Testis (tissue), 2 donors: ENCODE measurements at regions not wholly inside any gene's neighbourhood (a gene's known extent, or its start where the extent isn't known, plus 50 kb on each side); places are given as distances from the start of the nearest gene placed in this dataset.

Source experiments
- DNase-seq: peaks from one replicate; pipeline ENCODE4 v3.0.0-alpha.2; 2019
- H3K27ac ChIP-seq, 2 donors: fragments of 200-600 bp; sonication (generic); one replicate each; pipeline ENCODE4 v1.5.1; 2019
- H3K27me3 ChIP-seq: fragments of 200-600 bp; sonication (generic); one replicate; pipeline ENCODE4 v1.5.1; 2019
- H3K36me3 ChIP-seq: fragments of 200-600 bp; sonication (generic); one replicate; pipeline ENCODE4 v1.5.1; 2017; ENCODE audit warnings: low read depth; ENCODE audit errors: missing control alignments
- H3K4me1 ChIP-seq: fragments of 200-600 bp; sonication (generic); one replicate; pipeline ENCODE4 v1.5.1; 2019
- H3K4me3 ChIP-seq, 2 donors: fragments of 200-600 bp; sonication (generic); one replicate each; pipeline ENCODE4 v1.5.1; 2017 to 2019
- H3K9me3 ChIP-seq: fragments of 200-600 bp; sonication (generic); one replicate; pipeline ENCODE4 v1.5.1; 2017
- POLR2A ChIP-seq: fragments of 450-650 bp; IDR thresholded peaks from one replicate; pipeline ENCODE4 v1.6.1; 2017; ENCODE audit warnings: antibody characterized with exemption, mild to moderate bottlenecking, moderate library complexity
- WGBS, 2 donors: methylation state at CpG; one replicate each; pipeline ENCODE4 v1.1.5; 2018; 5-methylcytosine and 5-hydroxymethylcytosine counted together
- intact Hi-C: fragments of 100-400 bp; cut with DNase I; formaldehyde crosslinking; loops from one replicate; pipeline ENCODE4 v1.15.1; 2023; ENCODE audit warnings: low total_unique reads
- TF ChIP-seq, protein P1 (sequence below), 3 experiments: fragments of 450-650 bp in 2 of 3; fragments of 200-600 bp in 1 of 3; sonication (generic) in 1 of 3; IDR thresholded peaks; one replicate each; pipeline ENCODE4 v1.5.1; 2016 to 2019; ENCODE audit warnings: antibody characterized with exemption in 3 of 3, mild to moderate bottlenecking in 2 of 3, moderate library complexity in 1 of 3

GRCh38 chr7:21357151-21358097 lies 70.5 kb upstream of the SP4 start:
- Histone ChIP-seq H3K4me1 (no peaks in the 10 kb centered on the region), H3K4me3 (no peak overlapping the region), H3K27ac (no peak overlapping the region), H3K36me3 (no peaks in the 10 kb centered on the region), H3K27me3 (no peaks in the 10 kb centered on the region), H3K9me3 (no peaks in the 10 kb centered on the region)
- no peak for DNase-seq
- intact Hi-C loops, result no loop called here
- WGBS, 2 donors, result 73 to 78% methylated on average over 3 of the region's 3 CpGs
- TF ChIP-seq, protein P1, sequence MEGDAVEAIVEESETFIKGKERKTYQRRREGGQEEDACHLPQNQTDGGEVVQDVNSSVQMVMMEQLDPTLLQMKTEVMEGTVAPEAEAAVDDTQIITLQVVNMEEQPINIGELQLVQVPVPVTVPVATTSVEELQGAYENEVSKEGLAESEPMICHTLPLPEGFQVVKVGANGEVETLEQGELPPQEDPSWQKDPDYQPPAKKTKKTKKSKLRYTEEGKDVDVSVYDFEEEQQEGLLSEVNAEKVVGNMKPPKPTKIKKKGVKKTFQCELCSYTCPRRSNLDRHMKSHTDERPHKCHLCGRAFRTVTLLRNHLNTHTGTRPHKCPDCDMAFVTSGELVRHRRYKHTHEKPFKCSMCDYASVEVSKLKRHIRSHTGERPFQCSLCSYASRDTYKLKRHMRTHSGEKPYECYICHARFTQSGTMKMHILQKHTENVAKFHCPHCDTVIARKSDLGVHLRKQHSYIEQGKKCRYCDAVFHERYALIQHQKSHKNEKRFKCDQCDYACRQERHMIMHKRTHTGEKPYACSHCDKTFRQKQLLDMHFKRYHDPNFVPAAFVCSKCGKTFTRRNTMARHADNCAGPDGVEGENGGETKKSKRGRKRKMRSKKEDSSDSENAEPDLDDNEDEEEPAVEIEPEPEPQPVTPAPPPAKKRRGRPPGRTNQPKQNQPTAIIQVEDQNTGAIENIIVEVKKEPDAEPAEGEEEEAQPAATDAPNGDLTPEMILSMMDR (IDR thresholded peaks at IDR 0.05), result no peak
- no peak for TF ChIP-seq POLR2A

- Histone ChIP-seq H3K4me3 (no peak overlapping the region), H3K4me1 (no peaks in the 10 kb centered on the region), H3K27me3 (no peaks in the 10 kb centered on the region), H3K36me3 (no peaks in the 10 kb centered on the region), H3K27ac (no peak overlapping the region), H3K9me3 (no peaks in the 10 kb centered on the region)
- no peak for TF ChIP-seq POLR2A
- TF ChIP-seq, protein P1 (IDR thresholded peaks at IDR 0.05), result no peak
- WGBS, 2 donors, result 53 to 59% methylated on average over 5 of the region's 5 CpGs
- no peak for DNase-seq
- intact Hi-C loops, result no loop called here
These were observed 69.2 kb upstream of the SP4 start for GRCh38 chr7:21358648-21359047.

DNA sequence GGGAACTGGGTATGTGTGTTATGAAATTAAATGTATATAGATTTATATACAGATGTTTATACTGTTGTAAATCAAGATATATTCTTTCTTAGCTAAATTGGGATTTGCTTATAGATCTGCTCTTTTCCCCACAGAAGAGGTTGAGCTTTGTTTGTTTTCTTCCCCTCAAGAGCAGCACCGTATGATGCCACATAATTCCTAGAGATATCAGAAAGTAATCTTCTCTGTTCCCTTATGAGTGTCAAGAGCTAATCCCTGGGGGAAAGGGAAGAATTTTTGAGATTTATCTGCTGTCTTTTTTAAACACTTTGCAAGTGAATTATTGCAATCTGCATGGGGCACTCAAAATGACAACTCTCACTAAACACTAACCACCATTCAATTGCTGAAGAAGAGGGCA lies 68.7 kb upstream of the SP4 start:
- no peaks in the 10 kb centered on the region for H3K27me3 ChIP-seq
- WGBS, 2 donors, result 36 to 43% methylated on average over 1 of the region's 1 CpG
- no peak overlapping the region for H3K27ac ChIP-seq
- intact Hi-C loops, result no loop called here
- H3K9me3 ChIP-seq, result no peaks in the 10 kb centered on the region
- H3K4me3 ChIP-seq, result no peak overlapping the region
- no peaks in the 10 kb centered on the region for H3K36me3 ChIP-seq
- DNase-seq, result no peak
- TF ChIP-seq, protein P1 (IDR thresholded peaks at IDR 0.05), result no peak
- TF ChIP-seq POLR2A, result no peak
- no peaks in the 10 kb centered on the region for H3K4me1 ChIP-seq

GRCh38 chr7:21361413-21362125 lies 66.3 kb upstream of the SP4 start:
- 81 to 86% methylated on average over 5 of the region's 5 CpGs for WGBS, 2 donors
- DNase-seq, result no peak
- H3K36me3 ChIP-seq, result no peaks in the 10 kb centered on the region
- H3K4me3 ChIP-seq, result no peak overlapping the region
- H3K27me3 ChIP-seq, result no peaks in the 10 kb centered on the region
- TF ChIP-seq, protein P1 (IDR thresholded peaks at IDR 0.05), result no peak
- TF ChIP-seq POLR2A, result no peak
- no peak overlapping the region for H3K27ac ChIP-seq
- no peaks in the 10 kb centered on the region for H3K4me1 ChIP-seq
- intact Hi-C loops, result no loop called here
- H3K9me3 ChIP-seq, result no peaks in the 10 kb centered on the region
